Stomach (tissue), 4 donors: ENCODE measurements at regions not wholly inside any gene's neighbourhood (a gene's known extent, or its start where the extent isn't known, plus 50 kb on each side); places are given as distances from the start of the nearest gene placed in this dataset.

ENCODE experiments used
- POLR2AphosphoS5 ChIP-seq, 3 donors: sonication (generic); formaldehyde crosslinking; IDR thresholded peaks; one replicate each; pipeline ENCODE4 v1.6.1; 2016; ENCODE audit warnings: antibody characterized with exemption in 3 of 3
- TF ChIP-seq, protein P1 (sequence below), 7 experiments: fragments of 450-650 bp in 4 of 7; fragments of 200-600 bp in 3 of 7; sonication (generic) in 3 of 7; IDR thresholded peaks; one replicate each; pipeline ENCODE4 v1.5.1; 2016 to 2019; ENCODE audit warnings: antibody characterized with exemption in 7 of 7, control low read depth in 2 of 7, mild to moderate bottlenecking in 1 of 7

DNA sequence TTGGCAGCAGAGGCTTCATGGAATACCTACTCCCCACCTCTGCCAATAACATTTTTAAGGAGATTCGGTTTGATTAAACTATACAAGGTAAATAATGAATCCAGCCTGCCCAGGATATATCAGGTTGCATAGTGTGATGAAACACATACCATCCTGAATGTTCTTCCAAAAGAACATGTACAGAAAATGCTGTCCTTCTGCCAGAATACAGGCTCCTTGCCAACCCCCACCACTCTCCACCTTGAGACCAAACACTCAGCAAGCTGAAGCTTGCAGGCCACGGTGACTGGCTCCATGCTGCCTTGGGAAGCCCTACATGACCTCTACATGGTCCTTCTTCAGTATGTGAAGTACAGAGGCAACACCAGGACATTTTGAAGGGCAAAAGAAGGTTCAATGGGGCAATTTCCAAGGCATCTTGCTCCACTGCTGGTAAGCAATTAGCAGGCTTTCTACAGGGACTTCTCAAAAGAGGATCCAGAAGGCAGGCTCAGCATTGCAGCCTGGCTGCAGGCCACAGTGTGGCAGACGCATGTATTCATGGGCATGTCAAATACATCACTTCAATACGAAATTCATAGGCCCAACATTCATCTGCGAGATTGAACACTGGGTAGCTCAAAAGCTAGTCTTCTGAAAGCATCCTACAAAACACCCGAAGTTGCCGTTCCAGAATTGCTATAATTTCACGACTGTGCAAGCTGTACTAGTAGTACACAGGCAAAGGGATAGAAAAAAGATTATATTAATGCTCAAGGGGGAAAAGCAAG lies 62.4 kb upstream of the SERP2 start:
- peak in 2 of 3 donors; percentile 2 to 18 for TF ChIP-seq POLR2AphosphoS5 (IDR thresholded peaks at IDR 0.05)
- TF ChIP-seq, protein P1, sequence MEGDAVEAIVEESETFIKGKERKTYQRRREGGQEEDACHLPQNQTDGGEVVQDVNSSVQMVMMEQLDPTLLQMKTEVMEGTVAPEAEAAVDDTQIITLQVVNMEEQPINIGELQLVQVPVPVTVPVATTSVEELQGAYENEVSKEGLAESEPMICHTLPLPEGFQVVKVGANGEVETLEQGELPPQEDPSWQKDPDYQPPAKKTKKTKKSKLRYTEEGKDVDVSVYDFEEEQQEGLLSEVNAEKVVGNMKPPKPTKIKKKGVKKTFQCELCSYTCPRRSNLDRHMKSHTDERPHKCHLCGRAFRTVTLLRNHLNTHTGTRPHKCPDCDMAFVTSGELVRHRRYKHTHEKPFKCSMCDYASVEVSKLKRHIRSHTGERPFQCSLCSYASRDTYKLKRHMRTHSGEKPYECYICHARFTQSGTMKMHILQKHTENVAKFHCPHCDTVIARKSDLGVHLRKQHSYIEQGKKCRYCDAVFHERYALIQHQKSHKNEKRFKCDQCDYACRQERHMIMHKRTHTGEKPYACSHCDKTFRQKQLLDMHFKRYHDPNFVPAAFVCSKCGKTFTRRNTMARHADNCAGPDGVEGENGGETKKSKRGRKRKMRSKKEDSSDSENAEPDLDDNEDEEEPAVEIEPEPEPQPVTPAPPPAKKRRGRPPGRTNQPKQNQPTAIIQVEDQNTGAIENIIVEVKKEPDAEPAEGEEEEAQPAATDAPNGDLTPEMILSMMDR (IDR thresholded peaks at IDR 0.05): no peak
